Body of pancreas (tissue), 4 donors: ENCODE measurements at regions not wholly inside any gene's neighbourhood (a gene's known extent, or its start where the extent isn't known, plus 50 kb on each side); places are given as distances from the start of the nearest gene placed in this dataset.

ENCODE experiments used
- CTCF ChIP-seq, 7 experiments: fragments of 450-650 bp in 4 of 7; fragments of 200-600 bp in 3 of 7; sonication (generic) in 3 of 7; IDR thresholded peaks; one replicate each; pipeline ENCODE4 v1.5.1; 2016 to 2019; ENCODE audit warnings: antibody characterized with exemption in 7 of 7
- POLR2A ChIP-seq, 3 donors: fragments of 450-650 bp; IDR thresholded peaks; one replicate each; pipeline ENCODE4 v1.6.1; 2016; ENCODE audit warnings: antibody characterized with exemption in 3 of 3, mild to moderate bottlenecking in 2 of 3

GRCh38 chr5:67474597-67475238 is 278.1 kb upstream of the CD180 start:
- TF ChIP-seq CTCF (IDR thresholded peaks at IDR 0.05) (no peak), POLR2A (IDR thresholded peaks at IDR 0.05) (no peak)
